B cell (primary cell): ENCODE measurements at regions not wholly inside any gene's neighbourhood (a gene's known extent, or its start where the extent isn't known, plus 50 kb on each side); places are given as distances from the start of the nearest gene placed in this dataset.

ENCODE experiments used
- ATAC-seq: fragments of 200-7000 bp; cut with Tn5 transposase; one replicate; pipeline ENCODE4 v1.10.0; 2021; ENCODE audit warnings: low read depth, mild to moderate bottlenecking, moderate number of reproducible peaks, moderate library complexity
- CTCF ChIA-PET: fragments of 350-600 bp; sonication (Branson Sonifier 250); formaldehyde crosslinking; loops from one replicate; lab custom pipeline; 2021; ENCODE audit warnings: antibody characterized with exemption, inconsistent platforms; lab: Charles Lee
- POLR2A ChIA-PET: fragments of 350-600 bp; sonication (Branson Sonifier 250); formaldehyde crosslinking; loops from one replicate; lab custom pipeline; 2021; ENCODE audit warnings: antibody characterized with exemption; lab: Charles Lee
- DNase-seq: peaks from one replicate; pipeline ENCODE4 v3.0.0; 2013
- H2AFZ ChIP-seq: 2 replicates; pipeline ENCODE4 v1.6.1; 2012; ENCODE audit warnings: mild to moderate bottlenecking, low read depth, low read length; ENCODE audit not compliant: insufficient read depth, poor library complexity, severe bottlenecking
- H3K27ac ChIP-seq, 2 donors: 1 replicate in 1 of 2; 2 replicates in 1 of 2; pipeline ENCODE4 v1.5.1; 2012 to 2013; ENCODE audit warnings: low read length in 2 of 2, mild to moderate bottlenecking in 2 of 2, moderate library complexity in 1 of 2
- H3K27me3 ChIP-seq, 4 experiments: fragments of 200-600 bp in 1 of 4; sonication (generic) in 1 of 4; replicated peaks in 1 of 4; 1 replicate in 2 of 4; 2 replicates in 2 of 4; pipeline versions ENCODE4 v1.6.1 to v1.7.0; 2013 to 2016; ENCODE audit warnings: low read length in 3 of 4, mild to moderate bottlenecking in 2 of 4, mixed read lengths in 1 of 4, moderate library complexity in 1 of 4; ENCODE audit not compliant: insufficient read depth in 4 of 4, control insufficient read depth in 3 of 4; ENCODE audit errors: control extremely low read depth in 1 of 4
- H3K36me3 ChIP-seq, 2 experiments: replicated peaks in 1 of 2; 1 replicate in 1 of 2; 2 replicates in 1 of 2; pipeline versions ENCODE4 v1.6.1 to v1.7.1; 2013; ENCODE audit warnings: low read length in 1 of 2; ENCODE audit not compliant: insufficient read depth in 2 of 2, control insufficient read depth in 1 of 2; ENCODE audit errors: control extremely low read depth in 1 of 2, extremely low read depth in 1 of 2
- H3K4me1 ChIP-seq, 2 donors: fragments of 200-600 bp in 1 of 2; sonication (generic) in 1 of 2; 1 replicate in 1 of 2; 2 replicates in 1 of 2; pipeline versions ENCODE4 v1.5.1 to v1.6.1; 2013 to 2017; ENCODE audit warnings: low read length in 2 of 2; ENCODE audit not compliant: control insufficient read depth in 2 of 2, insufficient read depth in 2 of 2
- H3K4me2 ChIP-seq: replicated peaks from 2 replicates; pipeline ENCODE3; 2012; ENCODE audit warnings: mild to moderate bottlenecking, low read depth, low read length; ENCODE audit not compliant: poor library complexity, severe bottlenecking
- H3K4me3 ChIP-seq, 5 experiments: fragments of 200-600 bp in 1 of 5; sonication (generic) in 1 of 5; 1 replicate in 3 of 5; 2 replicates in 2 of 5; pipeline versions ENCODE4 v1.5.1 to v1.7.0; 2011 to 2016; ENCODE audit warnings: low read length in 4 of 5, mild to moderate bottlenecking in 4 of 5, low read depth in 2 of 5, control low read depth in 1 of 5, moderate library complexity in 1 of 5; ENCODE audit not compliant: insufficient read depth in 1 of 5; ENCODE audit errors: control extremely low read depth in 1 of 5, extremely low read depth in 1 of 5
- H3K79me2 ChIP-seq: fragments of 200-600 bp; sonication (generic); one replicate; pipeline ENCODE4 v1.6.0; 2016; ENCODE audit warnings: low read length; ENCODE audit not compliant: control insufficient read depth, insufficient read depth
- H3K9ac ChIP-seq: fragments of 200-600 bp; sonication (generic); 2 replicates; pipeline ENCODE4 v1.6.1; 2017; ENCODE audit warnings: mild to moderate bottlenecking, low read length, moderate library complexity
- H3K9me3 ChIP-seq, 3 donors: one replicate each; pipeline versions ENCODE4 v1.6.1 to v1.7.1; 2013; ENCODE audit warnings: low read length in 2 of 3; ENCODE audit not compliant: control insufficient read depth in 2 of 3, insufficient read depth in 1 of 3; ENCODE audit errors: control extremely low read depth in 1 of 3
- H4K20me1 ChIP-seq: 2 replicates; pipeline ENCODE4 v1.6.0; 2012; ENCODE audit warnings: mild to moderate bottlenecking, low read length; ENCODE audit not compliant: insufficient read depth, control insufficient read depth, poor library complexity, severe bottlenecking
- H3K27ac Mint-ChIP-seq: one replicate; pipeline ENCODE4 v1.8.0; 2021; ENCODE audit warnings: mixed read lengths
- H3K27me3 Mint-ChIP-seq: one replicate; pipeline ENCODE4 v1.8.0; 2021; ENCODE audit warnings: mixed read lengths
- H3K4me1 Mint-ChIP-seq: one replicate; pipeline ENCODE4 v1.8.0; 2021; ENCODE audit warnings: mixed read lengths
- H3K4me3 Mint-ChIP-seq: one replicate; pipeline ENCODE4 v1.8.0; 2021; ENCODE audit warnings: mixed read lengths
- H3K9me3 Mint-ChIP-seq: one replicate; pipeline ENCODE4 v1.8.0; 2022; ENCODE audit warnings: mixed read lengths; ENCODE audit not compliant: insufficient read depth
- CTCF ChIP-seq: fragments of 200-600 bp; IDR thresholded peaks from one replicate; pipeline ENCODE4 v1.8.0; 2022; ENCODE audit warnings: antibody characterized with exemption, mild to moderate bottlenecking
- EZH2 ChIP-seq: IDR thresholded peaks from 2 replicates; pipeline ENCODE4 v1.6.1; 2012; ENCODE audit warnings: borderline replicate concordance, low read depth, mild to moderate bottlenecking, moderate library complexity, low read length; ENCODE audit not compliant: insufficient read depth, poor library complexity, severe bottlenecking
- WGBS: methylation state at CpG from one replicate; pipeline ENCODE4 v1.1.5; 2013; ENCODE audit warnings: missing lambda C conversion rate; ENCODE audit not compliant: insufficient coverage; 5-methylcytosine and 5-hydroxymethylcytosine counted together
- intact Hi-C: fragments of 100-400 bp; cut with micrococcal nuclease; formaldehyde crosslinking; loops from one replicate; pipeline ENCODE4 v1.10.0; 2022

- Histone ChIP-seq H3K27ac (no peak overlapping the region), H3K4me2 (no peak overlapping the region), H3K27me3 (no peaks in the 10 kb centered on the region), H3K9ac (no peak overlapping the region), H4K20me1 (no peaks in the 10 kb centered on the region), H3K9me3 (no peaks in the 10 kb centered on the region), H3K36me3 (no peaks in the 10 kb centered on the region), H3K79me2 (no peaks in the 10 kb centered on the region), H3K4me1 (no peaks in the 10 kb centered on the region), H3K4me3 (no peak overlapping the region), H2AFZ (no peak overlapping the region)
- CTCF ChIA-PET, result no interaction called here
- TF ChIP-seq EZH2 (no peak), CTCF (no peak)
- Mint-ChIP-seq H3K9me3 (no peaks in the 10 kb centered on the region), H3K4me1 (no peaks in the 10 kb centered on the region), H3K27me3 (peaks cover 8% of the 10 kb centered on the region), H3K4me3 (no peak overlapping the region), H3K27ac (no peak overlapping the region)
- ATAC-seq (no peak), DNase-seq (no peak)
- intact Hi-C loops, result no loop called here
- POLR2A ChIA-PET, result no interaction called here
- 82% methylated on average over 1 of the region's 4 CpGs for WGBS
These were observed 200.1 kb upstream of the FRMD6 start for GRCh38 chr14:51451561-51451960.

- H3K27ac Mint-ChIP-seq, result no peak overlapping the region
- Histone ChIP-seq H3K4me2 (no peak overlapping the region), H3K9me3 (no peaks in the 10 kb centered on the region), H3K27me3 (no peaks in the 10 kb centered on the region), H4K20me1 (no peaks in the 10 kb centered on the region), H3K79me2 (no peaks in the 10 kb centered on the region), H3K4me1 (no peaks in the 10 kb centered on the region), H3K4me3 (no peak overlapping the region), H3K9ac (no peak overlapping the region), H2AFZ (no peak overlapping the region), H3K27ac (no peak overlapping the region), H3K36me3 (no peaks in the 10 kb centered on the region)
- TF ChIP-seq EZH2, result no peak
- no peak for TF ChIP-seq CTCF
- DNase-seq (no peak), ATAC-seq (no peak)
- intact Hi-C loops, result no loop called here
- WGBS, result 95% methylated on average over 5 of the region's 8 CpGs
- H3K9me3 Mint-ChIP-seq, result no peaks in the 10 kb centered on the region
- peaks cover 6% of the 10 kb centered on the region for H3K27me3 Mint-ChIP-seq
- CTCF ChIA-PET, result no interaction called here
- POLR2A ChIA-PET, result no interaction called here
- no peak overlapping the region for H3K4me3 Mint-ChIP-seq
- no peaks in the 10 kb centered on the region for H3K4me1 Mint-ChIP-seq
These were observed 197.8 kb upstream of the FRMD6 start for GRCh38 chr14:51453869-51454268.
